ENCODE measurements at regions not wholly inside any gene's neighbourhood (a gene's known extent, or its start where the extent isn't known, plus 50 kb on each side); places are given as distances from the start of the nearest gene placed in this dataset.
"Not testable (repeated sequence)": the region's sequence is repeated elsewhere in the genome, so short reads cannot be mapped to it uniquely, and the experiment has no call there.

DNA sequence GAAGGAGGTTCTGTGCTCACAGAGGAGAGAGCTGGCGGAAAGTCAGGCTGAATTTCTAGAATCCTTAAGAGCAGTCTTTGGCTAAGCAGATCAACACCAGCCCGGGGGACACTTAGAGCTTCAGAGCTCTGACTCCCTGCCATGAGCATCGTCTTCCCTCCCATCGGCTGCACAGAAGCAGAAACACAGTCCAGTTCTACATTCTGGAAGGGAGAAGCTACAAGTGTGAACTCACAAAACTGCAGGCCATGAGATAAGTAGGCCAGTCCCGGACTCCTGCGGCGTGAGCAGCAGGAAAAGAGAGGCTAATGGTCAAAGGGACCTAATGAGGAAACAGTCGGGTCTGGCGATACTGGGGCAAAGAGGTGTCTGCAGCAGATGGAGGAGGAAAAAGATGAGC is 211.5 kb downstream of the DHX15 start:
- H3K27ac Mint-ChIP-seq, result no peak overlapping the region
- POLR2A ChIA-PET, result no interaction called here
- H3K9me3 Mint-ChIP-seq, result peaks cover 1% of the 10 kb centered on the region
- no peaks in the 10 kb centered on the region for H3K36me3 Mint-ChIP-seq (ENCODE audit: low read depth)
- DNase-seq, result no peak
- H3K4me3 Mint-ChIP-seq, result no peak overlapping the region
- H3K27me3 Mint-ChIP-seq, result no peaks in the 10 kb centered on the region
- CTCF ChIA-PET, result interaction anchor here (0.7 kb wide), 1 partner anchor 14 kb away, joined by 3 read pairs; no protein-coding TSS in a partner anchor
- H3K4me1 Mint-ChIP-seq, result no peaks in the 10 kb centered on the region

DNA sequence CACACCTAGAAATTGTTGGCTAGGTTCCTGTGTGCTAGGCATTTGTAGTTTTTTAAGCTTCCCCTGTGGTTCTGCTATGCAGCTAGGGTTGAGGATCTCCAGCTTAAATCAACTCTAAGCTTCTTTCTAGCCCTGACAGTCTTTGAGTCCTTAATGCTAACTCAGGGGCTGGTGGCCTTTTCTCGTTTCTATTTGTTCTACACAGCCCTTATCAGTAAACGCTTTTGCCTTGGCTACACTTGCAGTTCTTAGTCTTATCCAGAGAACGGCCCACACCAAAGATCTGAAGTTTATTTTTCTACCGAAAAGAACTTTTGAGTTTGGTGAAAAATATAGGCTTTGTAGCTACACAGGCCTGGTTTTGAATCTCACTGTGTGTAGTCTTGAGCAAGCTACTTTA is 212.0 kb downstream of the DHX15 start:
- no peaks in the 10 kb centered on the region for H3K36me3 Mint-ChIP-seq (ENCODE audit: low read depth)
- no peak for DNase-seq
- ChIA-PET CTCF (interaction anchor here (0.7 kb wide), 2 partner anchors 15 to 59 kb away, joined by 3 to 4 read pairs; no protein-coding TSS in a partner anchor), POLR2A (no interaction called here)
- no peaks in the 10 kb centered on the region for H3K4me1 Mint-ChIP-seq
- no peaks in the 10 kb centered on the region for H3K27me3 Mint-ChIP-seq
- H3K27ac Mint-ChIP-seq, result no peak overlapping the region
- H3K4me3 Mint-ChIP-seq, result no peak overlapping the region
- H3K9me3 Mint-ChIP-seq, result peaks cover 1% of the 10 kb centered on the region

DNA sequence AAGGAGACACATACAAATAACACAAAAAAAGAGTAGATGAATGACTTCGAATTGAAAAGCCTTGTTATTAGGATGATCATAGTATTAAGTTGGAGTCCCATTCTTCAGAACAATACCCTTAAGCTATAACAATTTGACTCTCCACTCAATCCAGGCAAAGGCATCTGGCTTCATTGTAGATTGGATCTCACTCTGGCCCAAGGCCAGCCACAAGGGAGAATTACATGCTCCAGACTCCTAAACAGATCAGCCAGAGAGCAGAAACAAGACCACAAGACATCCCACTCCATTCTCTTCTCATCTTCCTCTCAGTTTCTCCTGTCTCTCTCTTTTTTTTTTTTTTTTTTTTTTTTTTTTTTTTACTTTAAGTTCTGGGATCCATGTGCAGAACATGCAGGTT is 213.9 kb downstream of the DHX15 start:
- Mint-ChIP-seq H3K4me3 (no peak overlapping the region), H3K4me1 (no peaks in the 10 kb centered on the region), H3K27me3 (no peaks in the 10 kb centered on the region), H3K9me3 (no peaks in the 10 kb centered on the region), H3K36me3 (ENCODE audit: low read depth) (no peaks in the 10 kb centered on the region), H3K27ac (no peak overlapping the region)
- ChIA-PET CTCF (no interaction called here), POLR2A (no interaction called here)
- DNase-seq, result no peak

DNA sequence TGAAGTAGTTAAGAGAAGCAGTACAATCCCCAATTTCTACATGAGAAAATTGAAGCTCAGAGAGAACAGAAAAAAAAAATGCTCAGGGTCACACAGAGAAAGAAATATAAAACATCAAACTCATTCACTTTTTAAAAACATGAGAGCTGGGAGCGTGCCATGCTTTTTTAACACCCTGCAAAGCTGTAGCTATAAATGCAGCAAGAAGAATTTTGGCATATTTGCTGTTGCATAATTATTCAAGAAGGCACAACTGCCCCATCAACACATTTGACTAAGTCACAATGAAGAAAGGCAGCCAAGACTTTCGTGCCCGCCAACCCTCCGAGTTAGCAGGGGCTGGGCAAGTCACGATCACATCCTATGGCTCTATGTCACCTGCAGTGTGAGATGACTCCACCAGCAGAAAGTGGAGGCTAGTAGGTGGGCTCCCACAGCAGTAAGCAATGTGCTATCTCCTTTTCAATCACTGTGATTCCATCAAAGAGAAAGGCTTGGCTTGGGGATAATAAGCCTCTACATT is 214.8 kb downstream of the DHX15 start:
- CTCF ChIA-PET, result no interaction called here
- Mint-ChIP-seq H3K27me3 (no peaks in the 10 kb centered on the region), H3K4me3 (no peak overlapping the region), H3K27ac (no peak overlapping the region), H3K9me3 (no peaks in the 10 kb centered on the region), H3K4me1 (no peaks in the 10 kb centered on the region), H3K36me3 (ENCODE audit: low read depth) (no peaks in the 10 kb centered on the region)
- POLR2A ChIA-PET, result no interaction called here
- DNase-seq, result no peak

DNA sequence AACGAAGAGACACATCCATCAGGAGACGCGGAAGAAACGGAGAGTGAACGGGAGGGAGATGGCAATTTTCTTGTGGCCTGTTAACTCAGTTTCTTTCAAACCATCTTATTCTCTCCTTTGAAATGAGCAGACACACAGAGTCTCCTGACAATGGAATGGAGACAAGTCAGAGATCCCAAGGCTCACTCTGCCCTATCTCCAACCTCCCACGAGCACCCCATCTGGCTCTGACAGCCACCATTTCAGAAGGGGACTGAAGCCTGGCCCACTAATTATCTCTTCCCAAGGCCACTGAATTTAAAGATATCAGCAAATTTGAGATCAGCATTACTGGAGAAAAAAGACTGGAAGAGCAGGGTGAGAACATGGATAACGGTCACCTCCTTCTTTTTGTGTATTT is 215.6 kb downstream of the DHX15 start:
- H3K9me3 Mint-ChIP-seq, result no peaks in the 10 kb centered on the region
- DNase-seq, result no peak
- H3K4me3 Mint-ChIP-seq, result no peak overlapping the region
- no peaks in the 10 kb centered on the region for H3K36me3 Mint-ChIP-seq (ENCODE audit: low read depth)
- ChIA-PET POLR2A (no interaction called here), CTCF (no interaction called here)
- H3K27ac Mint-ChIP-seq, result no peak overlapping the region
- H3K27me3 Mint-ChIP-seq, result no peaks in the 10 kb centered on the region
- H3K4me1 Mint-ChIP-seq, result no peaks in the 10 kb centered on the region

DNA sequence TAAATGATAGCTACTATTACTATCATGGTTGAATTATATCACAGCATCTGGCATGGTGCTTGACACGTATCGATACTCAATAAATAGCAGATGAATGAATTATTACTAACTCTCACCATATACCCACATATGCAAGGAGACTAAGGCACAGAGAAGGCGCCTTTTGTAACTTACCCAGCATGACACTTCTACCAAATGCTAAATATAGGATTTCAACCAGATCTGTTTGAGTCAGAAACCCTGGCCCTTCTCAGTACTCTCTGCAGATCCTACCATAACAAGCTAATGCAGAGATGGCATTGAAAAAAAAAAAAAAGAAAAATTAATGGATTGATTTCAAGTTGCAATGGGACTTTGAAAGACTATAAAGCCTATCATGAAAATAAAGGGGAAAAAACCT is 219.5 kb downstream of the DHX15 start:
- H3K4me1 Mint-ChIP-seq, result no peaks in the 10 kb centered on the region
- DNase-seq, result no peak
- no peaks in the 10 kb centered on the region for H3K27me3 Mint-ChIP-seq
- no peak overlapping the region for H3K4me3 Mint-ChIP-seq
- no peaks in the 10 kb centered on the region for H3K36me3 Mint-ChIP-seq (ENCODE audit: low read depth)
- H3K27ac Mint-ChIP-seq, result no peak overlapping the region
- no peaks in the 10 kb centered on the region for H3K9me3 Mint-ChIP-seq
- ChIA-PET POLR2A (no interaction called here), CTCF (no interaction called here)

DNA sequence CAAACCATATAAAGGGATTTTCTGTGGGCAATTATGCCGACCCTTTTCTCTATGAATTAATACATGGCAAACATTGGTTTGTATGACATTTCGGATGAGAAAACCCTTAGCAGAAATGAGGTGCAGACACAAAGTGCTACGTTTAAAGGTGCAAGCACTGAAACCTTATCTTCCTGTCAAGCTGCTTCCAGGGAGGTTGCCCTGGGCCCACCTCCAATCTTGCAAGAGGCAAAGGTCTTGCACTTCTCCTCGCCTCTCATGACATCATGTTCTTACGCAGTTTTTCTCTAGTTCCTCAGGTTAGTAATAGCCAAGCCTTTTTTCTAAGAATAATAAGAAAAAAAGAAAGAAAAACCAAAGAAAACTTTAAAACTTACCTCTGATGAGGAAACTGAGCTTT is 220.1 kb downstream of the DHX15 start:
- H3K36me3 Mint-ChIP-seq (ENCODE audit: low read depth), result no peaks in the 10 kb centered on the region
- ChIA-PET POLR2A (no interaction called here), CTCF (no interaction called here)
- H3K4me3 Mint-ChIP-seq, result no peak overlapping the region
- no peaks in the 10 kb centered on the region for H3K27me3 Mint-ChIP-seq
- H3K9me3 Mint-ChIP-seq, result no peaks in the 10 kb centered on the region
- no peaks in the 10 kb centered on the region for H3K4me1 Mint-ChIP-seq
- H3K27ac Mint-ChIP-seq, result no peak overlapping the region
- DNase-seq, result no peak

DNA sequence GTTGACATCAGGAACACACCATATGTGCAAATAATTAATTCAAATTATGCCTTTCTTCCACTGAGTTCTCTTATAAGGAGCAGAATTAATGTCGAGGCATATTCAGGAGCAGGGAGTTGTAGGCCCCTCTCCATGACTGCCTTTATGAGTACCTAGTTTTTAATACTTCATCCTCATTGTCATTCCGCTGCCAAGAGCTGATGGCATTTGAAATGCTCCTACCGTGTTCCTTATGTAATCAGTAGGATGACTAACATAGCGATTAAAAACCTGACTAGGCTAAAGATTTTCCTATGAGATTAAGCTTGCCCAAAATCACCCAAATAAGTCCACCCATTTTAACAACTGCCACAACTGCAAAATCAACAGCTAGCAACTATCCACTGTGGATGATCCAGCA is 220.6 kb downstream of the DHX15 start:
- no peak overlapping the region for H3K27ac Mint-ChIP-seq
- DNase-seq, result no peak
- ChIA-PET POLR2A (no interaction called here), CTCF (no interaction called here)
- no peaks in the 10 kb centered on the region for H3K9me3 Mint-ChIP-seq
- no peak overlapping the region for H3K4me3 Mint-ChIP-seq
- H3K36me3 Mint-ChIP-seq (ENCODE audit: low read depth), result no peaks in the 10 kb centered on the region
- H3K4me1 Mint-ChIP-seq, result no peaks in the 10 kb centered on the region
- H3K27me3 Mint-ChIP-seq, result no peaks in the 10 kb centered on the region

DNA sequence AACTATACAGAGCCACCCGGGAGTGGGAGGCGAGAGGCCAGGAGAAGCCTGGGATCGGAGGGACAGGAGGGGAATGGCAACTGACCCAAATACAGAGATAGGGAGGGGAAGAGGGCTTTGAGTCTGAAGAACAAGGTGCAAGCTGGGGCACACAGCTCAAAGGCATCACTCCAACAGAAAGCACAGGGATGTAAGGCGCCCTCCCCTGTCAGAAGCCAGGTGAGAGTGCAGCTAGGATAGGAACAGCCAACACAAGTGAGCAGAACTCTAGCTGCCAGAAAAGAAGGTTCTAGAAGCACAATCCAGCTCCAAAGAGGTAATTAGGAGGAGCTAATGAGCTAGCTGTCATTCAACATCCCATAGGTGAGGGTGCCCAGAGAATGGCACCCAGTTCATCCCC is 232.2 kb downstream of the DHX15 start:
- Mint-ChIP-seq H3K4me1 (no peaks in the 10 kb centered on the region), H3K27me3 (no peaks in the 10 kb centered on the region), H3K27ac (no peak overlapping the region), H3K9me3 (no peaks in the 10 kb centered on the region), H3K4me3 (no peak overlapping the region), H3K36me3 (ENCODE audit: low read depth) (no peaks in the 10 kb centered on the region)
- ChIA-PET POLR2A (no interaction called here), CTCF (interaction anchor here (1.2 kb wide), 1 partner anchor 11 kb away, joined by 3 read pairs; no protein-coding TSS in a partner anchor)
- no peak for DNase-seq

DNA sequence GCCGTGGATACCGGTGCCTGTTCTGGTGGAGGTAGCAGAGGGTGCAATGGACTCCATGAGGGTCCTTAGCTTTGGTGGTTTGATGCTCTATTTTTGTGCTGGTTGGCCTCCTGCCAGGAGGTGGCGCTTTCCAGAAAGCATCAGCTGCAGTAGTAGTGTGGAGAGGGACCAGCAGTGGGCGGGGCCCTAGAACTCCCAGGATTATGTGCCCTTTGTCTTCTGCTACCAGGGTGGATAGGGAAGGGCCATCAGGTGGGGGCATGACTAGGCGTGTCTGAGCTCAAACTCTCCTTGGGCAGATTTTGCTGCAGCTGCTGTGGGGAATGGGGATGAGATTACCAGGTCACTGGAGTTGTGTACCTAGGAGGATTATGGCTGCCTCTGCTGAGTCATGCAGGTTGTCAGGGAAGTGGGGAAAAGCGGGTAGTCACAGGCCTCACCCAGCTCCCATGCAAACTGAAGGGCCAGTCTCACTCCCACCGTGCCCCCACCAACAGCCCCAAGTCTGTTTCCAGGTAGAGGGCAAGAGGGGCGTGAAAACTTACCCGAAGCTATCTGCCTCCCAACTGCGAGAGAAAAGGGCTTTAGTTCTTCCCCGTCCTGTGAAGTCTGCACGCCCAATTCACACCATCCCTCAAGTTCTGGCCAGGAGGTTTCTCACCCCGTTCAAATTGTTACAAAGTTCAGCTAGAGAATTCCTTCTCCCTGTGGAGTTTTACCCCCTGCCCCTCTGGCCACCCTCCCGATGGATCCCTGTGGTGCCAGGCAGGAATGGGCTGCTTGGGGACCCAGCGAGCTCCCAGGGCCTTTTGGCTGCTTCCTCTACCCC is 235.0 kb downstream of the DHX15 start:
- H3K27ac Mint-ChIP-seq; H3K4me3 Mint-ChIP-seq; H3K4me1 Mint-ChIP-seq; POLR2A ChIA-PET; DNase-seq; H3K36me3 Mint-ChIP-seq (ENCODE audit: low read depth); H3K27me3 Mint-ChIP-seq; H3K9me3 Mint-ChIP-seq: not testable (repeated sequence)
- CTCF ChIA-PET, result interaction anchor here (0.5 kb wide), 1 partner anchor 774 kb away, joined by 4 read pairs; no protein-coding TSS in a partner anchor

DNA sequence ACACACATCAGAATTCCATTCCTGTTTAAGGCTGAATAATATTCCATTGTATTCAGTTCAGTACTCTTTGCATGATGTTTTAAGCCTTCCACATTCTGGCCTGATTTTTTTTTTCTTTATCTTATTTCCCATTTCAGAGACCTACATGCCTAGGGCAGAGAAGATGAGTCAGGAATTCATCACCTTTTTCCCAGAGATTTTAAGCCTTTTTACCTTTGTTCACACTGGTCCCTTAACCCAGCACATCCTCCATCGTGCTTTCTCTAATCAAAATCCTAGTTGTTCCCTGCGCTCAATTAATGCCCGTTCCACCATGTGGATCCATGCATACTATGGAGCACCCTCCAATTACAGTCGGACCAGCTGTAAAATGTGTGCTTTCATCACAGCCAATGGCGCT is 245.1 kb downstream of the DHX15 start:
- no peak overlapping the region for H3K27ac Mint-ChIP-seq
- POLR2A ChIA-PET, result no interaction called here

DNA sequence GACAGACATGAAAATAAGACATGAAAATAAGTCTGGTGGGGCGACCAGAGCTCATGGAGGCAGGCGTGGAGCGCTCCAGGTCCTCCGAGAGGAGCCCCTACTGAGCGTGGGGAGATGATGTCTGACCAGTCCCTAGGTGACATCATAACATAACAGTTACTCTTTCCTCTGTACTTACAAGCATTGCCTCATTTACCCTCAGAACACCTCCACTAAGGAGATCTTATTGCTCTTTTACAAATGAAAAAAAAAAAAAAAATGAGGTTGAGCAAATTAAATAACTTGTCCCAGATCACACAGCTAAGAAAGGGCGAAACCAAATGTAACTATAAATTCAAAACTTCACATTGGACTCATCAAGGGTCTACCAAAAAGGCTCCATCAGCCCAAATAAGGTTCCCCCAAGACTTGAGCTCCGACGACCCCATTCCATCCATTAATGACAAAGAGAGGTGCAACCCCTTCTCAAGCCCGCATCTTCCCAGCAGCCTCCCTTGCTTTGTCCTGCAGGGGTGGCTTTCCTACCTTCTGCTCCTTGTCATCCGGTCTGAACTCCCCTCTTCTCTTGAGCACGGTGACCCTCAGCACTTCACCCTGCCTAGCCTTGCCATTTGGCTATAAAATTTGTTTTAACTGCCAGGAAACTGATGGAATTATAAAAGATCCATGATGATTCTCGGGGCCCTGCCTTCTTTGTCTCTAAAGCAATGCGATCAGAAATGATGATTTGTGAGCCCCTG is 246.7 kb downstream of the DHX15 start:
- no peaks in the 10 kb centered on the region for H3K4me1 Mint-ChIP-seq
- no peak for DNase-seq
- ChIA-PET CTCF (no interaction called here), POLR2A (no interaction called here)
- no peaks in the 10 kb centered on the region for H3K36me3 Mint-ChIP-seq (ENCODE audit: low read depth)
- H3K9me3 Mint-ChIP-seq, result no peaks in the 10 kb centered on the region
- H3K4me3 Mint-ChIP-seq, result no peak overlapping the region
- no peaks in the 10 kb centered on the region for H3K27me3 Mint-ChIP-seq
- no peak overlapping the region for H3K27ac Mint-ChIP-seq

More for the DNA sequence above, 245.1 kb downstream of the DHX15 start:
- Mint-ChIP-seq H3K4me3 (no peak overlapping the region), H3K36me3 (ENCODE audit: low read depth) (no peaks in the 10 kb centered on the region), H3K9me3 (no peaks in the 10 kb centered on the region), H3K4me1 (no peaks in the 10 kb centered on the region), H3K27me3 (no peaks in the 10 kb centered on the region)
- DNase-seq, result no peak
- CTCF ChIA-PET, result no interaction called here

DNA sequence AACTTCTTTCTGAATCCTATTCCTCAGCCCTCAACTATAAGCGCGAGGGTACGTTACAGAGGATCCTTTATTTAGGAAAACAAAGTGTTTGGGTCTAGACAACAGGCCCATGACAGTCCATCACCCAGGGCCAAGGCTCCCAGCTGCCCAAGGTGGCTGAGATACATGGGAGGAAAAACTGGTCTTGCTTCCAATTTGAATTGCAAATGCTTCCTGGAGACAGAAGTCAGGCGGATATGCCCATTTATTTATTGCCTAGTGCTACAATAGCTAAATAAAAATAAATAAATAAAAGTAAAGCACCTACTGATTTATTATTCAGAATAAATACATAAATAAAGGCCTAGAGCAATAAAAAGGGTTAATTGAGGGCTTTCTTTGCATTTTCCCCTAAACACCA is 248.7 kb downstream of the DHX15 start:
- no peak overlapping the region for H3K4me3 Mint-ChIP-seq
- H3K27me3 Mint-ChIP-seq, result no peaks in the 10 kb centered on the region
- ChIA-PET POLR2A (no interaction called here), CTCF (no interaction called here)
- no peaks in the 10 kb centered on the region for H3K9me3 Mint-ChIP-seq
- no peak for DNase-seq
- H3K4me1 Mint-ChIP-seq, result no peaks in the 10 kb centered on the region
- no peaks in the 10 kb centered on the region for H3K36me3 Mint-ChIP-seq (ENCODE audit: low read depth)
- H3K27ac Mint-ChIP-seq, result no peak overlapping the region

Data from activated CD4-positive, alpha-beta T cell treated with anti-CD3 and anti-CD28 coated beads, Interleukin-2, amount 10 ng/mL, durations not matched to agents 7 days and 5 days (primary cell).